IMR-90 (cell line): ENCODE measurements at regions not wholly inside any gene's neighbourhood (a gene's known extent, or its start where the extent isn't known, plus 50 kb on each side); places are given as distances from the start of the nearest gene placed in this dataset.

Source experiments
- ATAC-seq: fragments of 200-7000 bp; cut with Tn5 transposase; 2 replicates; pipeline ENCODE4 v1.9.1; 2020; ENCODE audit warnings: low read depth, mild to moderate bottlenecking, moderate library complexity
- BruUV-seq: library from RNA; stranded (reverse); fragments of 400-500 nt; replicated peaks from 2 replicates; lab custom pipeline; 2021; lab: Mats Ljungman, UMichigan
- CTCF ChIA-PET: fragments of 300-600 bp; formaldehyde crosslinking; extraction: SDS; loops from one replicate; lab custom pipeline; 2021; ENCODE audit warnings: antibody characterized with exemption; lab: Yijun Ruan, JAX
- POLR2A ChIA-PET: fragments of 300-600 bp; sonication (Branson Sonifier 250); formaldehyde crosslinking; loops from one replicate; lab custom pipeline; 2022; ENCODE audit warnings: antibody characterized with exemption; ENCODE audit not compliant: unreplicated experiment; lab: Charles Lee
- DNase-seq: peaks from one replicate; pipeline ENCODE4 v3.0.0; 2013
- H2AFZ ChIP-seq: replicated peaks from 2 replicates; pipeline ENCODE3; 2013; ENCODE audit warnings: low read length, mild to moderate bottlenecking; ENCODE audit not compliant: poor library complexity
- H2AK5ac ChIP-seq: 2 replicates; pipeline ENCODE4 v1.6.1; 2013; ENCODE audit warnings: low read depth, low read length, inconsistent platforms
- H2AK9ac ChIP-seq: replicated peaks from 2 replicates; pipeline ENCODE3; 2013; ENCODE audit warnings: mild to moderate bottlenecking, low read depth, low read length, moderate library complexity; ENCODE audit not compliant: poor library complexity
- H2BK120ac ChIP-seq: 2 replicates; pipeline ENCODE4 v1.6.1; 2013; ENCODE audit warnings: low read depth, low read length, inconsistent platforms
- H2BK15ac ChIP-seq: 3 replicates; pipeline ENCODE4 v1.6.1; 2013; ENCODE audit warnings: low read depth, low read length, inconsistent platforms
- H2BK20ac ChIP-seq: 2 replicates; pipeline ENCODE4 v1.6.1; 2013; ENCODE audit warnings: low read depth, mild to moderate bottlenecking, inconsistent platforms, low read length, moderate library complexity
- H2BK5ac ChIP-seq: 2 replicates; pipeline ENCODE4 v1.6.1; 2013; ENCODE audit warnings: mild to moderate bottlenecking, low read depth, low read length, inconsistent platforms; ENCODE audit not compliant: poor library complexity, severe bottlenecking
- H3K14ac ChIP-seq: replicated peaks from 2 replicates; pipeline ENCODE4 v1.6.1; 2013; ENCODE audit warnings: low read depth, low read length, inconsistent platforms
- H3K18ac ChIP-seq: 2 replicates; pipeline ENCODE4 v1.6.1; 2013; ENCODE audit warnings: low read depth, low read length, control low read depth
- H3K23ac ChIP-seq: 2 replicates; pipeline ENCODE4 v1.6.1; 2013; ENCODE audit warnings: low read depth, low read length, inconsistent platforms
- H3K27ac ChIP-seq: 2 replicates; pipeline ENCODE4 v1.5.1; 2013; ENCODE audit warnings: mild to moderate bottlenecking, control low read depth, low read length; ENCODE audit not compliant: insufficient read depth
- H3K27me3 ChIP-seq: 2 replicates; pipeline ENCODE4 v1.6.1; 2013; ENCODE audit warnings: low read length; ENCODE audit not compliant: control insufficient read depth, insufficient read depth
- H3K36me3 ChIP-seq: 2 replicates; pipeline ENCODE4 v1.6.1; 2013; ENCODE audit warnings: low read length, mixed read lengths; ENCODE audit not compliant: control insufficient read depth, insufficient read depth
- H3K4ac ChIP-seq: 2 replicates; pipeline ENCODE4 v1.6.1; 2013; ENCODE audit warnings: low read depth, low read length, inconsistent platforms
- H3K4me1 ChIP-seq: 2 replicates; pipeline ENCODE4 v1.6.1; 2013; ENCODE audit warnings: low read length, mixed read lengths; ENCODE audit not compliant: control insufficient read depth, insufficient read depth
- H3K4me2 ChIP-seq: 2 replicates; pipeline ENCODE4 v1.6.1; 2013; ENCODE audit warnings: low read depth, mild to moderate bottlenecking, control low read depth, low read length, moderate library complexity
- H3K4me3 ChIP-seq: 2 replicates; pipeline ENCODE4 v1.5.1; 2013; ENCODE audit warnings: low read depth, mild to moderate bottlenecking, control low read depth, low read length, moderate library complexity; ENCODE audit not compliant: insufficient read depth
- H3K56ac ChIP-seq: 2 replicates; pipeline ENCODE4 v1.6.1; 2013; ENCODE audit warnings: low read length, inconsistent platforms; ENCODE audit not compliant: insufficient read depth; ENCODE audit errors: extremely low read depth
- H3K79me1 ChIP-seq, 2 experiments: 2 replicates each; pipeline ENCODE4 v1.6.1; 2013; ENCODE audit warnings: low read length in 2 of 2, inconsistent platforms in 1 of 2, low read depth in 1 of 2
- H3K9ac ChIP-seq: 2 replicates; pipeline ENCODE4 v1.6.1; 2013; ENCODE audit warnings: low read depth, low read length, control low read depth
- H3K9me1 ChIP-seq: 2 replicates; pipeline ENCODE4 v1.6.1; 2013; ENCODE audit warnings: low read length, inconsistent platforms; ENCODE audit not compliant: insufficient read depth
- H3K9me3 ChIP-seq: 2 replicates; pipeline ENCODE4 v1.6.1; 2013; ENCODE audit warnings: low read length; ENCODE audit not compliant: control insufficient read depth, insufficient read depth
- H4K20me1 ChIP-seq: 2 replicates; pipeline ENCODE4 v1.6.1; 2013; ENCODE audit warnings: low read length, inconsistent platforms; ENCODE audit not compliant: insufficient read depth
- H4K5ac ChIP-seq: 2 replicates; pipeline ENCODE4 v1.6.1; 2013; ENCODE audit warnings: mild to moderate bottlenecking, low read depth, low read length, control low read depth
- H4K8ac ChIP-seq, 2 experiments: 2 replicates each; pipeline ENCODE4 v1.6.1; 2013; ENCODE audit warnings: low read depth in 2 of 2, low read length in 2 of 2, control low read depth in 1 of 2, inconsistent platforms in 1 of 2
- H4K91ac ChIP-seq: 2 replicates; pipeline ENCODE4 v1.6.1; 2013; ENCODE audit warnings: low read depth, low read length, inconsistent platforms; ENCODE audit not compliant: insufficient read depth
- BHLHE40 ChIP-seq: fragments of 150-350 bp; IDR thresholded peaks from 2 replicates; pipeline ENCODE4 v1.6.1; 2016; ENCODE audit warnings: mild to moderate bottlenecking, low read depth, low read length
- CEBPB ChIP-seq: IDR thresholded peaks from 2 replicates; pipeline ENCODE4 v1.6.1; 2012; ENCODE audit warnings: low read depth, low read length, improper control_type of control experiment
- CHD1 ChIP-seq: IDR thresholded peaks from 2 replicates; pipeline ENCODE4 v1.6.1; 2012; ENCODE audit warnings: low read depth, low read length, improper control_type of control experiment
- FOS ChIP-seq: fragments of 150-350 bp; IDR thresholded peaks from 2 replicates; pipeline ENCODE4 v1.6.1; 2016; ENCODE audit warnings: low read depth, low read length
- MAFK ChIP-seq: IDR thresholded peaks from 2 replicates; pipeline ENCODE4 v1.6.1; 2012; ENCODE audit warnings: low read depth, low read length, improper control_type of control experiment
- MAZ ChIP-seq: IDR thresholded peaks from 2 replicates; pipeline ENCODE4 v1.6.1; 2012; ENCODE audit warnings: low read depth, mild to moderate bottlenecking, low read length, improper control_type of control experiment, moderate library complexity, borderline replicate concordance
- MXI1 ChIP-seq: IDR thresholded peaks from 2 replicates; pipeline ENCODE4 v1.6.1; 2012; ENCODE audit warnings: low read depth, mild to moderate bottlenecking, low read length, moderate library complexity, borderline replicate concordance
- NFE2L2 ChIP-seq: fragments of 150-350 bp; IDR thresholded peaks from 2 replicates; pipeline ENCODE4 v1.6.1; 2016; ENCODE audit warnings: low read depth, mild to moderate bottlenecking, low read length
- POLR2A ChIP-seq: IDR thresholded peaks from 2 replicates; pipeline ENCODE4 v1.6.1; 2012; ENCODE audit warnings: mild to moderate bottlenecking, low read depth, low read length
- RAD21 ChIP-seq: IDR thresholded peaks from 2 replicates; pipeline ENCODE4 v1.6.1; 2012; ENCODE audit warnings: low read length, improper control_type of control experiment
- RCOR1 ChIP-seq: IDR thresholded peaks from 2 replicates; pipeline ENCODE4 v1.6.1; 2012; ENCODE audit warnings: mild to moderate bottlenecking, low read length, improper control_type of control experiment; ENCODE audit not compliant: insufficient replicate concordance
- RFX5 ChIP-seq: IDR thresholded peaks from 2 replicates; pipeline ENCODE4 v1.8.0; 2012; ENCODE audit warnings: low read depth, mild to moderate bottlenecking, low read length, moderate library complexity
- SMC3 ChIP-seq: fragments of 150-350 bp; IDR thresholded peaks from 2 replicates; pipeline ENCODE4 v1.6.1; 2016; ENCODE audit warnings: low read depth, mild to moderate bottlenecking, antibody characterized with exemption, low read length, moderate library complexity
- dilution Hi-C: fragments of 300-500 bp; cut with HindIII; formaldehyde crosslinking; loops from one replicate; pipeline ENCODE4 v1.14.3; 2018; ENCODE audit warnings: low sequenced_read_pairs; ENCODE audit not compliant: unreplicated experiment
- in situ Hi-C: fragments of 300-500 bp; cut with MboI; formaldehyde crosslinking; loops from 3 replicates; pipeline ENCODE4 v1.14.3; 2019; ENCODE audit warnings: low sequenced_read_pairs, inconsistent platforms, mixed read lengths
- intact Hi-C: fragments of 100-400 bp; cut with micrococcal nuclease; formaldehyde crosslinking; loops from 2 replicates; pipeline ENCODE4 v1.10.0; 2022
- TF ChIP-seq, protein P1 (sequence below): fragments of 150-350 bp; IDR thresholded peaks from 2 replicates; pipeline ENCODE4 v1.6.1; 2016; ENCODE audit warnings: low read depth, mild to moderate bottlenecking, low read length, moderate library complexity, borderline replicate concordance
- TF ChIP-seq, protein P2 (sequence below): conservative IDR thresholded peaks from 2 replicates; pipeline ENCODE4 v1.5.1; 2012; ENCODE audit warnings: mild to moderate bottlenecking, low read depth, low read length, improper control_type of control experiment
- TF ChIP-seq, protein P3 (sequence below): fragments of 150-350 bp; IDR thresholded peaks from 2 replicates; pipeline ENCODE4 v1.6.1; 2017; ENCODE audit warnings: mild to moderate bottlenecking, antibody characterized with exemption, low read length, low read depth

DNA sequence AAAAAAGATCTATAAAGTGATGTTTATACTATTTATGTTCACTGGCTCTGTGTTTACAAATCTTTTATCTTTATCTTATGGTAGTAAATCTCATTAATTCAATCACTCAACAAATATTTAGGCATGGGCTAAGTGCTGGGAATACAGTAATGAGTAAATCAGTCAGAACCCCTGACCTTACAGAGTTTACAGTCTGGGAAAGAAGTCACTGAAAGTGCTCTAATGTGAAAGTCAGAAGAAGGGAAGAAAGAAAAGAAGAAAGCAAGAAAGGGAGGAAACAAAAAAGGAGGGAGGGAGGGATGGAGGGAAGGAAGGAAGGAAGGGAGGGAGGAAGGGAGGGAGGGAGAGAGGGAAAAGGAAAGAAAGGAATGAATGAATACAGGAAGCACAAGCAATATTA lies 96.8 kb upstream of the SOX2 start:
- intact Hi-C loops: no loop called here
- Histone ChIP-seq H3K9me1 (no peaks in the 10 kb centered on the region), H2AK5ac (no peak overlapping the region), H3K27me3 (no peaks in the 10 kb centered on the region), H3K79me1 (no peaks in the 10 kb centered on the region), H3K27ac (no peak overlapping the region), H2BK20ac (no peak overlapping the region), H2AK9ac (no peak overlapping the region), H3K9me3 (peaks cover 2% of the 10 kb centered on the region; the same call in 1 of the 2 replicates), H3K14ac (no peak overlapping the region), H3K18ac (no peak overlapping the region), H4K91ac (no peak overlapping the region), H3K4ac (no peak overlapping the region), H2BK5ac (no peak overlapping the region), H3K36me3 (no peaks in the 10 kb centered on the region), H4K20me1 (no peaks in the 10 kb centered on the region), H3K4me2 (no peak overlapping the region), H2AFZ (no peak overlapping the region), H3K9ac (no peak overlapping the region), H2BK15ac (no peak overlapping the region), H3K23ac (no peak overlapping the region), H3K4me1 (no peaks in the 10 kb centered on the region), H2BK120ac (no peak overlapping the region), H3K56ac (no peak overlapping the region), H4K8ac (no peak overlapping the region), H3K4me3 (no peak overlapping the region), H4K5ac (no peak overlapping the region)
- CTCF ChIA-PET: no interaction called here
- TF ChIP-seq CHD1: no peak
- TF ChIP-seq, protein P1, sequence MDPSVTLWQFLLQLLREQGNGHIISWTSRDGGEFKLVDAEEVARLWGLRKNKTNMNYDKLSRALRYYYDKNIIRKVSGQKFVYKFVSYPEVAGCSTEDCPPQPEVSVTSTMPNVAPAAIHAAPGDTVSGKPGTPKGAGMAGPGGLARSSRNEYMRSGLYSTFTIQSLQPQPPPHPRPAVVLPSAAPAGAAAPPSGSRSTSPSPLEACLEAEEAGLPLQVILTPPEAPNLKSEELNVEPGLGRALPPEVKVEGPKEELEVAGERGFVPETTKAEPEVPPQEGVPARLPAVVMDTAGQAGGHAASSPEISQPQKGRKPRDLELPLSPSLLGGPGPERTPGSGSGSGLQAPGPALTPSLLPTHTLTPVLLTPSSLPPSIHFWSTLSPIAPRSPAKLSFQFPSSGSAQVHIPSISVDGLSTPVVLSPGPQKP: no peak
- TF ChIP-seq RAD21: no peak
- TF ChIP-seq, protein P2, sequence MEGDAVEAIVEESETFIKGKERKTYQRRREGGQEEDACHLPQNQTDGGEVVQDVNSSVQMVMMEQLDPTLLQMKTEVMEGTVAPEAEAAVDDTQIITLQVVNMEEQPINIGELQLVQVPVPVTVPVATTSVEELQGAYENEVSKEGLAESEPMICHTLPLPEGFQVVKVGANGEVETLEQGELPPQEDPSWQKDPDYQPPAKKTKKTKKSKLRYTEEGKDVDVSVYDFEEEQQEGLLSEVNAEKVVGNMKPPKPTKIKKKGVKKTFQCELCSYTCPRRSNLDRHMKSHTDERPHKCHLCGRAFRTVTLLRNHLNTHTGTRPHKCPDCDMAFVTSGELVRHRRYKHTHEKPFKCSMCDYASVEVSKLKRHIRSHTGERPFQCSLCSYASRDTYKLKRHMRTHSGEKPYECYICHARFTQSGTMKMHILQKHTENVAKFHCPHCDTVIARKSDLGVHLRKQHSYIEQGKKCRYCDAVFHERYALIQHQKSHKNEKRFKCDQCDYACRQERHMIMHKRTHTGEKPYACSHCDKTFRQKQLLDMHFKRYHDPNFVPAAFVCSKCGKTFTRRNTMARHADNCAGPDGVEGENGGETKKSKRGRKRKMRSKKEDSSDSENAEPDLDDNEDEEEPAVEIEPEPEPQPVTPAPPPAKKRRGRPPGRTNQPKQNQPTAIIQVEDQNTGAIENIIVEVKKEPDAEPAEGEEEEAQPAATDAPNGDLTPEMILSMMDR: no peak
- TF ChIP-seq MXI1: no peak
- TF ChIP-seq NFE2L2: no peak
- TF ChIP-seq CEBPB: no peak
- TF ChIP-seq MAZ: no peak
- no peak for TF ChIP-seq FOS
- no peak for TF ChIP-seq RFX5
- TF ChIP-seq SMC3: no peak
- TF ChIP-seq, protein P3, sequence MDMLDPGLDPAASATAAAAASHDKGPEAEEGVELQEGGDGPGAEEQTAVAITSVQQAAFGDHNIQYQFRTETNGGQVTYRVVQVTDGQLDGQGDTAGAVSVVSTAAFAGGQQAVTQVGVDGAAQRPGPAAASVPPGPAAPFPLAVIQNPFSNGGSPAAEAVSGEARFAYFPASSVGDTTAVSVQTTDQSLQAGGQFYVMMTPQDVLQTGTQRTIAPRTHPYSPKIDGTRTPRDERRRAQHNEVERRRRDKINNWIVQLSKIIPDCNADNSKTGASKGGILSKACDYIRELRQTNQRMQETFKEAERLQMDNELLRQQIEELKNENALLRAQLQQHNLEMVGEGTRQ: no peak
- TF ChIP-seq POLR2A: no peak
- TF ChIP-seq MAFK: no peak
- no peak for TF ChIP-seq RCOR1
- no peak for TF ChIP-seq BHLHE40
- BruUV-seq: no TSS peak
- DNase-seq: no peak
- POLR2A ChIA-PET: no interaction called here
- ATAC-seq: no peak
- dilution Hi-C loops: no loop called here
- in situ Hi-C loops: no loop called here
